ENCODE measurements at regions not wholly inside any gene's neighbourhood (a gene's known extent, or its start where the extent isn't known, plus 50 kb on each side); places are given as distances from the start of the nearest gene placed in this dataset.

GRCh38 chr2:190742431-190742830, 93.5 kb downstream of the NAB1 start:
- TF ChIP-seq POLR2AphosphoS5 (IDR thresholded peaks at IDR 0.05; ENCODE audit: low read depth, low read length) (no peak), REST (IDR thresholded peaks at IDR 0.05; ENCODE audit: insufficient read depth in 1 of 2, low read depth in 2 of 2, low read length in 2 of 2) (no peak)

All from PFSK-1 (cell line).